ENCODE measurements at regions not wholly inside any gene's neighbourhood (a gene's known extent, or its start where the extent isn't known, plus 50 kb on each side); places are given as distances from the start of the nearest gene placed in this dataset.

DNA sequence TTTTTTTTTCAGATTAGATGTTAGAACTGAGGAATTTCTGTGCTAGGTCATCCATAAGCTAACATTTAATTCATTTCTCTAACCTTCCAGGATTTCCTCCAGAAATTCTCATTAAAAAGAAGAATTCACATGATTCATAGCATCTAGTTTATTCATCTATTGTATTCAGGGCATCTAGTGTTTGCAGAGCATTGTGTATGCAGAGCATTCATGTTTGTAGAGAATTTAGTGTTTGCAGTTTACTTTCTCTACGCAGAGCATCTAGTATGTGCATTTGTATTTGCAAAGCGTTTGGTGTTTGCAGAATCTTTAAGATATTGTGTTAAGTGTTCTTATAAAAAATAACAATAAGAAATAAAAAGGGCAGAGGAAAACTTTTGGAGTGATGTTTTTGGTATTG lies 491.1 kb downstream of the MTRR start:
- TF ChIP-seq POLR2A (IDR thresholded peaks at IDR 0.05), result no peak
- TF ChIP-seq CTCF (IDR thresholded peaks at IDR 0.05 in 8 of 11, conservative IDR thresholded peaks at IDR 0.05 in 3 of 11), result no peak
